Aorta (tissue), 5 donors: ENCODE measurements at regions not wholly inside any gene's neighbourhood (a gene's known extent, or its start where the extent isn't known, plus 50 kb on each side); places are given as distances from the start of the nearest gene placed in this dataset.

Source experiments
- ATAC-seq: fragments of 200-7000 bp; cut with Tn5 transposase; one replicate; pipeline ENCODE4 v1.9.1; 2022; ENCODE audit warnings: moderate library complexity; ENCODE audit not compliant: low FRiP score
- DNase-seq, 2 donors: peaks; one replicate each; pipeline ENCODE4 v3.0.0-alpha.2; 2020
- H3K27ac ChIP-seq, 2 donors: one replicate each; pipeline ENCODE4 v1.5.1; 2013; ENCODE audit warnings: low read length in 2 of 2, mild to moderate bottlenecking in 2 of 2, moderate library complexity in 2 of 2, control low read depth in 1 of 2, inconsistent platforms in 1 of 2, low read depth in 1 of 2
- H3K27me3 ChIP-seq, 2 donors: one replicate each; pipeline ENCODE4 v1.6.1; 2013; ENCODE audit warnings: control low read depth in 1 of 2, low read length in 1 of 2, mild to moderate bottlenecking in 1 of 2, moderate library complexity in 1 of 2; ENCODE audit not compliant: insufficient read depth in 2 of 2, control insufficient read depth in 1 of 2
- H3K36me3 ChIP-seq, 2 donors: one replicate each; pipeline ENCODE4 v1.6.1; 2013; ENCODE audit warnings: control low read depth in 1 of 2, low read length in 1 of 2, mild to moderate bottlenecking in 1 of 2; ENCODE audit not compliant: insufficient read depth in 2 of 2, control insufficient read depth in 1 of 2
- H3K4me1 ChIP-seq, 2 donors: one replicate each; pipeline ENCODE4 v1.6.1; 2013; ENCODE audit warnings: low read length in 2 of 2, control low read depth in 1 of 2, mild to moderate bottlenecking in 1 of 2, moderate library complexity in 1 of 2; ENCODE audit not compliant: insufficient read depth in 2 of 2, control insufficient read depth in 1 of 2
- H3K4me3 ChIP-seq, 2 donors: one replicate each; pipeline ENCODE4 v1.5.1; 2013; ENCODE audit warnings: low read length in 2 of 2, control low read depth in 1 of 2, mild to moderate bottlenecking in 1 of 2
- H3K9me3 ChIP-seq: one replicate; pipeline ENCODE4 v1.6.1; 2013; ENCODE audit warnings: mild to moderate bottlenecking, low read length; ENCODE audit not compliant: control insufficient read depth
- WGBS, 2 donors: extraction: QIAGEN DNeasy Blood & Tissue Kit; methylation state at CpG; one replicate each; pipeline ENCODE4 v1.1.7; 2013; 5-methylcytosine and 5-hydroxymethylcytosine counted together
- intact Hi-C, 2 donors: fragments of 100-400 bp; cut with DNase I; formaldehyde crosslinking; loops; one replicate each; pipeline versions ENCODE4 v1.14.2 to v1.15.0; 2022
- microRNA-seq, 2 donors: library from miRNA; unstranded; fragments of <30 nt; microRNA quantifications; one replicate each; pipeline ENCODE4 v1.2.0, GENCODE V29; 2020
- donor health status: healthy with polysubstance abuse.
- donor health status: Bipolar disorder and iron deficiency.
- donor health status: DM: no; HTN: no; CAD: no.
- donor health status: DM: no; HTN: no; CAD: no.
- donor health status: DM: yes; HTN: yes; CAD: no.

DNA sequence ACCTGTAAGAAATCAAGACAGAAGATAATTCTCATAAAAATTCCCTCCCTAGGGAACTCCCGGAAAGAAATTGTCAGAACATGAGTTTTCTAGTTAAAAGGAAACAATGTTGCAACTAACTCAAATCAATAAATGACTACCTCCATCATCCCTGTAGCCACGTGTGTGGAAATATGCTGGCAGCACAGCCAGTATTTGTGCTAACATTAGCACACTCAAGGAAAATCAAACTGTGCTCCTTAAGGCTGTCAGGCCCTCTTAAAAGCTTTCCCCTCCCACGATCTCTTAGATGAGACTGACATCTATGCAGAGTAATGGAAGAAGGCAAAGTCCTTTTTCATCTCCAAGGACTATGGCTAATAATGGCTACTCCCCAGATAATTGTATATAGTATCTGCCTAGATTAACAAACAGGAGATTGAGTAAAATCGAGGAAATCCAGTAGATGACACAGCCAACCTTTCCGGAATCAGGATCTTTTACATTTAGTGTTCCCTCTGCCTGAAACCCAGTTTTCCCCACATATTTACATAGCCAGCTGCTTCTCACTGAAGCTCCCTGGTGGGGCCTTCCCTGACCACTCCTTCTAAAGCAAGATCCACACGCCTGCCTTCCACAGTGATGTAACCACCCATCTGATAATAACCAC lies 50.9 kb upstream of the NR5A2 start:
- Histone ChIP-seq H3K27ac (no peak overlapping the region), H3K4me1 (no peaks in the 10 kb centered on the region), H3K4me3 (no peak overlapping the region), H3K9me3 (no peaks in the 10 kb centered on the region), H3K36me3 (no peaks in the 10 kb centered on the region), H3K27me3 (no peaks in the 10 kb centered on the region)
- intact Hi-C loops: no loop called here
- no peak for DNase-seq
- ATAC-seq: no peak
- 31 to 43% methylated on average over 6 of the region's 6 CpGs for WGBS, 2 donors

Small RNA genes lying in the stretch of these regions (microRNA-seq; reads per million reads assigned to microRNA genes)
- gene MIR181A1 (60.2 to 213 reads per million in 2 donors), gene MIR181B1 (0 to 7.2 reads per million in 2 donors)
